ENCODE measurements at regions not wholly inside any gene's neighbourhood (a gene's known extent, or its start where the extent isn't known, plus 50 kb on each side); places are given as distances from the start of the nearest gene placed in this dataset.

DNA sequence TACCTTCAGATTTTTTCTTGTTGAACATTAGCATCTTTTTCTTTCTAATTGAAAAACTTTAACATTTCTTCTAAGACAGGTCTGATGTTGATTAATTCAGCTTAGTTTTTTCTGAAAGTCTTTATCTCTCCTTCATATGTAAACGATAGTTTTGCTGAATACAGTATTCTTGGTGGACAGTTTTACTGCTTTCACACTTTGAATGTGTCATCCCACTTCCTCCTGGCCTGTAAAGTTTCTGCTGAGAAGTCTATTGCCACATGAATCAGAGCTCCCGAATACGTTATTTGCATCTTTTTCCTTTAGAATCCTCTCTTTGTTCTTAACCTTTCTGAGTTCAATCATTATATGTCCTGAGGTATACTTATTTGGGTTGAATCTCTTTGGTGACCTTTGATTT is 344.2 kb downstream of the OLFM3 start:
- FAIRE-seq (no peak), DNase-seq (ENCODE audit: insufficient read length, low spot score) (no peak)

DNA sequence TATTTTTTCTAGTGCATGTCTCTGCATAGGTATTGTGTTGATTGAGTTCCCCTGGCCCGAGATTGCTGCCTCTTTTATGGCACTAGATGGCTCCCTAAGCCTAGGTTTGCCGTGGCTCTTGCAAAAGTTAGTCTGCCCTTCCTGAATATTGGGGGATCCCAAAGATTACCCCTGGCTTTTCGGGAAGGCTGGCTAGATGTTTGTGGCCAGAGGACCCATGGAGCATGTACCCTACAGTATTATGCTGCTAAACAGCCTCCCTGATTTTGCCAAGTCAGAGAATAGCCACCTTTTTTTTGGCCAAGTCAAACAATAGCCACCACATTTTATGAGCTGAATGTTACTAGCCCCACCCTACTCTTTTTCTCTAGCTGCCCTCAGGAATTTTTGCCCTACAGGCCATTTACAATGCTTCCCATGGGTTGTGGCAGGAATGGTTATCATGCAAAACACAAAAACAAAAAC is 343.2 kb downstream of the OLFM3 start:
- no peak for DNase-seq (ENCODE audit: insufficient read length, low spot score)
- FAIRE-seq = no peak

DNA sequence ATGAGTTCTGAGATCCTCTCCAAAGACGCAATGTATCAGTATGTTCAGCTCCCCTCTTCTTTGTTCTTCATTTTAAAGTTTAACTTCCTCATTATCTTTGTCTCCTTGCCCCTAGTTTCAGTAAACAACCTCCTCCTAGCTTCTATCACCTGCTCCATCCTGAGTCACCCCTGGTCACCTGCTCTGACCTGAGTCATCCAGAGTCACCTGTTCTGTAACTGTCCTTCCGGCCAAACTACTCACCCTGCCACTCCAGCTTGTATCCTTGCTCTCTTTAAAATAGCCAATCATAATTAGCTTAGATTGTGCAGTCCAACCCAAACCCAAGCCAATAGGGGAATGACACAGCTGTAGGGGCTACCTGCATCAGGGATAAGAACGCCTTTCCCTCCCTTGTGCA is 332.0 kb downstream of the OLFM3 start:
- FAIRE-seq = no peak
- DNase-seq (ENCODE audit: insufficient read length, low spot score) = no peak

DNA sequence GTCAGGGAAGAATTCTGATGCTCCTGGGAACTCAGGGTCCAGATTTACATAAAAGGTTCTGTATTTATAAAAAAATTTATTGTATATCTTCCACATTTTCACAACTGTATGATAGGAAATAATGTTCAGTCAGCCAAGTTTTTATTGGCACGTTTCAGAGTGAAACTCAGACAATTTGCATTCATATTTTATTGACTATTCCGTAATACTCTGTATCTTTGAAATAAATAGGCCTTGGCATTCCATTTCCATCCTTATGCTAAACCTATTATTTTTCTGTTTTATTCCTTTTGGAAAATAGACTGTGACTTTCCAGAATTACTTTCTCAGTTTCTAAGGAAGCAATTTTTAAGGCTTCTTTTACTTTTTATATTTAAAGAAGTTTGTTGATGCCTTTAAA is 329.0 kb downstream of the OLFM3 start:
- FAIRE-seq = no peak

DNA sequence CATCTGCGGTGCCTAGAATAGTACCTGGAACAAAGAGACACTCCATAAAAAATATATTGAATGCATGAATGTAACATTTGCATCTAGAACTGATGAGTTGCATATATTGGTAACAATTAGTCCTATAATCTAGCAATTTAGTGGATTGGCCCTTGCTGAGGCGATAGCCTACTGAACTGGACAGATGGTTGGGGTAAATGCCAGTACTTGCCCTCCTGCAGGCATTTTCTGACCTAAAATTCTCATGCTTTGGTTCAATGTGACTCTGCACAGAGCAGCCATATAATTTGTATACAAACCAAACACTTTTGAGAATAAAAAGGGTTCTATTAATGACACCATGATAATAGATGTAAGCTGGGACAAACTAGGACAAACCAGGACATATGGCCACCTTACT is 313.6 kb downstream of the OLFM3 start:
- FAIRE-seq (no peak), DNase-seq (ENCODE audit: insufficient read length, low spot score) (no peak)

More for the DNA sequence above, 329.0 kb downstream of the OLFM3 start:
- DNase-seq (ENCODE audit: insufficient read length, low spot score) = no peak

DNA sequence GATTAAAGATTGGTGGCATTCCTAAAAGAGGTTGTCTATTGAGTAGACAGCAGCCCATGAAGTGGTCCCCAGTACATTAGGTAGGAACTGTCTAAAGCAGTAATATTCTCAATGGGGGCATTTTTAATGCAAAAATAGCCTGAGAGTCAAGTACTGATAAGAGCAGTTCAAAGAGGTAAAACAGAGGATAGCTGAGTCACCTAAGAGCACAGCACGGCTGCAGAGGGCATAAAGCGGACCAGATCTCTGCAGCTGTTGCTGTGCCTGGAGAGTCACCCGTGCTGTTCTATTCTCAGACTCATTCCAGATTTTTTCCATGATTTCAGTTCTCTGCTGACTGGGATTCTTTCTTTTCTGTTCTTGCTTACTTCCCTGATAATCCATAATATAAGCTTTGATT is 313.2 kb downstream of the OLFM3 start:
- no peak for FAIRE-seq

DNA sequence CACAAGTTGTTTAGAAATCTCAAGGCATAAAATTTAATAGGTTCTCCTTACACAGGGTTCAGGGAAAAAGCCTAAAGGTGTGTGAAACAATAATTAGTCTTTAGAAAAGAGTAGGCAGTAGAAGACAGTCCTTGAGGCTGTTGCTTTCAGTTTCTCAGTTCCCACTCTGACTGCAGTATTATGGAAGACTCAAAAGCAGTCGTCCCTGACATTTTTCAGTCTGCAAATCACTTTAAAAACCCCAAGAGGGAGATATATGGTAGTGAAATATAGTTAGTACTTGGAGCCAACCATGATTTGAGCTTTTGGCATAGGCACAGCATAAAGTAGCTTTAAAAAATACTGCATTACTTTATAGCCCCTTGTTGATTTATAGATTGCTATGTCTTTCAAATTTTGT is 299.7 kb downstream of the OLFM3 start:
- DNase-seq (ENCODE audit: insufficient read length, low spot score) (no peak), FAIRE-seq (no peak)

More for the DNA sequence above, 313.2 kb downstream of the OLFM3 start:
- DNase-seq (ENCODE audit: insufficient read length, low spot score) = no peak

DNA sequence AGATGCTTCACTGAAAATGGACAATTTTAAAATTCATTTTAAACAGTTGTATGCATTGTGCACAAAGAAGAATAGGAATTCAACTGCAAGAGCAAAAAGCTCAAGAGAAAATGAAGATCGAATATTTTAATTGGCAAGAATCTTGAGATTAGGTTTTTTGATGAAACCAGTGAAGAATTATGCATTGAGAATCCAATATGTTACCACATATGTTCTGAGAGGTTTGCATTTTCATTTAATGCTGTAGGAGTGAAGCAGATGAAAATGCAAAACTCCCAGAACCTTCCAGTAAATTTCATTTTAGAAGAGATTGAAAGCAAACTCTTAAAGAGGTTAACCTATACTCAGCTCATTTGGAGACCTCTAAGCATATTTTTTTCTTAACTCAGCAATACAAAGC is 298.0 kb downstream of the OLFM3 start:
- FAIRE-seq (no peak), DNase-seq (ENCODE audit: insufficient read length, low spot score) (no peak)

DNA sequence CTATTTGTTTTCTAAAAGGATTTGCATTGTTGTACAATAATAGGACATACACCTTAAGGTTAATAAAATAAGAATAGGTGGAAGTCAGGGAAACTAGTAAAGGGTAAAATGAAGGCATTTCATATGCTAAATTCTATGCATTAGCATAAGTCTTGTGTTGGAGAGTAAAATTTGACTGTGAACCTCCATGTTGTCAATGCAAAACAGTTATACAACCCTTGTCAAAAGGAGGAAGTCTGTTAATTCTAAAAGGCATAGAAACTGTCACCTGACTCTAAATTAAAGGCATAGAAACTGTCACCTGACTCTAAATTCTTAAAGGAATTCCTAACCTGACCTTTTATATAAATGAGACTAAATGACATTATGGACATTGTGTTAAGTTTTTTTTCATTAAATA is 291.8 kb downstream of the OLFM3 start:
- no peak for FAIRE-seq

DNA sequence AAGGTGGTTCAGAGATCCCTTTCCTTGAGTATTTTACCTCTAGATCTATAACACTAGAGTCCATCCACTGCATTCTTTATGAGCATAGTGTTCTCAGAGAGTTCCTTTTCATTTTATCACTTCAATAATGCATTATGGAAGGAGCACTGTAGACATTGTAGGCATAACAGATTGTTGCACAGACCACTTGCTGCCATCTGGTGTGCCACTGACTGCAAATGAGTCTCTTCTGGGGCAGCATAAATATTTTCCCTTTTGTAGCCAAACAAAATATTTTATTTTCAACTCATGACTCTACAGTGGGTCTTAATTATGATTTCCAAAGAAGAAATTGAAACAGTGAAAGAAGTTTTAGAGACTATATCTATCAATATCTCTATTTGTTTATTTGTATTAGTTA is 290.4 kb downstream of the OLFM3 start:
- FAIRE-seq (no peak), DNase-seq (ENCODE audit: insufficient read length, low spot score) (no peak)

More for the DNA sequence above, 291.8 kb downstream of the OLFM3 start:
- DNase-seq (ENCODE audit: insufficient read length, low spot score) = no peak

DNA sequence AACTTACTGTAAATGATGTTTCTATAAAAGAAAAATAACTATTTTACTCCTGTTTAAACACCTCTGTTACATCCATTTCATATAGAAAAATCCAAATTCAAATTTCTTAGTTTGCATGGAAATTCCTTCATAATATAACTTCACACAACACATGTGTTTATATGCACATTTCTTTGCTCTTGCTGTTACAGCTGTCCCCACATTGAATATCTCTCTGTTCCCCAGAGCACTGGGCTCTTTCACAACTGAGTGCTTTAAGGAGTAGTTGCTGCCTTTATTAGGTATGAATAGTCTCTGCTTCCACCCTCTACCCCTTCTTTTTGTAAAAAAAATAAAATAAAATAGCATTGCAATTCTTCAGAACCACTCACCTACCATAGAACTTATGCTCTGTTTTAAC is 287.0 kb downstream of the OLFM3 start:
- FAIRE-seq = no peak

DNA sequence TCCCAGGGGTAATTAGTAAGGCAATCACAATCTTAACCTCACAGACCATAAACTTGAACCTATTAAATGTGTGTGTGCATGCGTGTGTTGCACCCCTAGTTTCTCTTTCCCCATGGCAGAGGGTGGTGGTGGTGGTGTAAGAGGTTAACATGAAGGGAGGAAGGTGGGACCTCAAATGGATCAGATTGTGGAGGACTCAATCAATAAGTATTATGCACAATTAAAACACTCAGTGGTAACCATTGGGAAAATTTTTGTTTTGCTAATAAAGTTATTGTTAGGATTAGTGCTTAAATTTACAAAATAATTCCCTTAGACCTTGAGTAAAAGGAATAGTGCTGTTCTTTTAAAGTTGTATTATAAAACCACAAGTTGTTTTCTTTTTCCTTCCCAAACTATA is 283.0 kb downstream of the OLFM3 start:
- DNase-seq (ENCODE audit: insufficient read length, low spot score) (no peak), FAIRE-seq (no peak)

More for the DNA sequence above, 287.0 kb downstream of the OLFM3 start:
- DNase-seq (ENCODE audit: insufficient read length, low spot score) = no peak

DNA sequence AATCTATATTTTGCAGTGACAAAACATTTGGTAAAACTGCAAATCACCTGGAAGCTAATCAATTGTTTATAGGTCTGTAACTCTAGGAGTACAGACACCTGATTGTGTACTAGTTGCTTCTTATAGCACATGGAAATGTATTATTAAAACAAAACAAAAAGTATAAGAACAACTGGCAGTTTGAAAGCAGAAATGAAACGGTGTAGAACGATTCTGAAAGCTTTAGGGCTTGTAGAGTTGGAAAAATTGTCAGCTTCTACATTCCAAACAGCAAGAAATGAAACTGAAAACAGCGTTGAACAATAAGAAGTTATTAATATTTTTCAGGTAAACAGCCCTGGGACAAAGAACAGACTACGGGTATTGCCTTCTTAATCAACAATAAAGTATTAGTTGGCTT is 273.3 kb downstream of the OLFM3 start:
- FAIRE-seq (no peak), DNase-seq (ENCODE audit: insufficient read length, low spot score) (no peak)

DNA sequence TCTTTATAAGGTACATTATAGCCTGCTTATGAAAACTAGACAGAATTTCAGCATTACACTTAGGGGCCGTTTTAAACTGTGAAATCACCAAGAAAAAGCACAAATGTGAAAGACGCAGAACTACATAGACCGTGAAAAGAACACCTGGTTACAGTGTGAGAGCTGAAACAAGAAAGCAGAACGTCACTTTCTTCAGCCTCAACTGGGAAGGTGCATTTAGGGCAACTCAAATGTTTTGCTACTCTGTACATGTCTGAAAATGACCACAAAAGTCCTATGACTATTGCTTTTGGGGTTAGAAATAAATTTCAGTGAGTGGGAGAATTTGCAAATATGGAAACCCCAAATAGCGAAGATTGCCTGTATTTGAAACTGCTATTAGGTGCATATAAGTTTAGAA is 268.7 kb downstream of the OLFM3 start:
- DNase-seq (ENCODE audit: insufficient read length, low spot score) (no peak), FAIRE-seq (no peak)

DNA sequence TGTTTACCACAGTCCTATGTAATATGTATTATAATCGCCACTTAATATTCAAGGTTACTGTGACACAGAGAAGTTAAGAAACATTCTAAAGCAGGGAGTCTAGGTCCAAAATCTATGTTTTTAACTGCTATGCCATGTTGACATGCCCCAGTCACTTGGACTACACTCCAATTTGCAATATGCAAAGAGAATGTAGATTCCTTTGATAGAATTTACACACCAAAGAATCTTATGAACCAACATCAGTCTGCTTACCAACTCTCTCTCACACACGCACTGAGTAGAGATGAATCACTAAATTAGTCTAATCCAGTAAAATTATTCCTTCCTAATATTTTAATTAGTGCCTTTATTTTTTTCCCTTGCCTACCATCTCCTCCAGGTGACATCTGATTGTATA is 266.2 kb downstream of the OLFM3 start:
- FAIRE-seq (no peak), DNase-seq (ENCODE audit: insufficient read length, low spot score) (no peak)

DNA sequence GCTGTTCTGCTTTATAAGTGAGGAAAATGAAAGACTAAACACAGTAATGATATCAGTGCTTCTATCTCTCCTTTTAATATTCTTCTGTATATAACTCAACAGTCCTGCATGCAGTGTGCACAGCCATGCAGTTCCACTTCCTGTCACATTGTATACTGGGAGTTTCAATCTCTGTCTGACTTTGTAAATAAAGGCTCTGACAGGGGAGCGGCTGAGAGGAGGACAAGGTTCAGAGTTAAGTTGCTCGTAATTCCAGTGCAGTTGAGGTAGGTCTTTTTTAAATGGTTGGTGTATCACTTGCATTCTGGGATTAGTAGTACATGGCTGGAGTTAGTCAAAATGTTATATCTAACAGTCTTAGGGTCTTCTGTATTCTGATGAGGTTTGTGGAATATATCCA is 264.5 kb downstream of the OLFM3 start:
- FAIRE-seq (no peak), DNase-seq (ENCODE audit: insufficient read length, low spot score) (no peak)

DNA sequence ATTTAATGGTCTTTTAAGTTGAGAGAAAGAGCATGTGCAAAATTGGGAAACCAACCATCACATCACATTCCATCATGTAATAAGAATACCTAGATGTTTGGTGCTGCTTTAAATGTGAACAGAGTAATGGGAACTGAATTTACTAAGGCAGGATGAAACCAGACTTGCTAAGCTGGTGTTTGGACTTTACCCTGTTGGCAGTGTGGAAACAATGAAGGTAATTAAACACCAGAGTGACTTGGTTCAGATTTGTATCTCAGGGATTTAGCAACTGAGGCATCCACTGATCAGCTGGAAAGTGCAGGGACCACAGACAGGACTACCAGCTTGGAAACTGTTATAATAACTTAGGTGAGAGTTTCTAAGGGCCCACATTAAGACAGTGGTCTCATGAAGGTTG is 263.4 kb downstream of the OLFM3 start:
- DNase-seq (ENCODE audit: insufficient read length, low spot score) (no peak), FAIRE-seq (no peak)

DNA sequence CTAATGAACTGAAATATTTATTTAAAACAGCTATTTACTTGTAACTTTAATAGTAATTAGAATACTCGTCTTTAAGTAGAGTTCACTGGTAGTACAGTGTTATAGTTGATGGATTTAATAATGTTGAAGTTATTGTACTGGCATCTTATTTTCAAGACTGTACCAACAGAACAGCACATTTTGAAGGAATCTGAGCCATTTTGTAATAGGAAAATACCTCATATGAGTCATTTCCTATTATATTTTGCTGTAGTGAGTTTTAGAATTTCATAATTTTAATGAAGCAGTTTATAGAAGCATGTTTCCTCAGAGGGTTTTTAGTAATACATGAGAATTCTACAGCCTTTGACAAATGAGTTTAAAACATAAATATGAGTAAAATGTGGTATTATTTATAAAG is 258.3 kb downstream of the OLFM3 start:
- no peak for FAIRE-seq
- DNase-seq (ENCODE audit: insufficient read length, low spot score) = no peak

DNA sequence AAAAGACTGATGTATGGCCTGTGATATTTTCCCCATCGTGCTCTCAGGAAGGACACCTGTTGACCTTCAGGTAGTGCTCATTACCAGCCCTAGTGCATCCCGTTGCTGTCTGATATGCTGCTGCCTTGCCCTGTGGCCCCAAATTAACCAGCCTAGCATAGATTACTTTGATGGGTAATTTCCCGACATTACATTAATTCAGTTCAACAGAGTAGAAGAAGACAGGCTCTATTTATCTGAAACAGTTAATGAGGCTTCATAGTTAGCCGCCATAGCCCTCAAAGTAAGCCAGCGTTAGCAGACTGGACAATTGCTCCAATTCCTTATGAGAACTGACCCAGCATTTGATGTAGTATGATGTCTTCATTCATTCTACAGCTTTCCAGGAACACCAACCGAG is 257.6 kb downstream of the OLFM3 start:
- no peak for FAIRE-seq
- no peak for DNase-seq (ENCODE audit: insufficient read length, low spot score)

DNA sequence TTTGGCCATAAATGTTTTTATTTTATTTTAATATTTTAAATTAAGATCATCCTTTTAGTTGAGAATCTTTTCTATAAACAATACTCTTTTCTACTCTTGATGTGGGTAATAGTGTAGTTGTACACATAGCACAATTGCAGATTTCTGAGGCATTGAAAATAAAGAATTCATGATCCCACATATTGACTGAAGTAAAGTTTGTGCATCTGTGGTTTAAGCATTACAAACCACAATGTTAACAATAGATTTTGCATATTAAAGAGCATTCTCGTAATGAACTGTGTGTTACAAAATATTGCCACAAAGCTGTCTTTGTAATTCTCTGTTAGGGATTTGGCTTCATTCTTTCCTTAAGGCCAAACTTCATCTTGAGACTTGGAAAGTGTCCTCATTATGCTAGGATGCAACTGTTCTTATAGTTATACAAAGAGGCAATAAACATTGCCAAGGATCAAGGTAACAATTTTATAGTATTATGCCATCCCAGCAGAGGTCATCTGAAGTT is 256.8 kb downstream of the OLFM3 start:
- FAIRE-seq = no peak
- no peak for DNase-seq (ENCODE audit: insufficient read length, low spot score)

DNA sequence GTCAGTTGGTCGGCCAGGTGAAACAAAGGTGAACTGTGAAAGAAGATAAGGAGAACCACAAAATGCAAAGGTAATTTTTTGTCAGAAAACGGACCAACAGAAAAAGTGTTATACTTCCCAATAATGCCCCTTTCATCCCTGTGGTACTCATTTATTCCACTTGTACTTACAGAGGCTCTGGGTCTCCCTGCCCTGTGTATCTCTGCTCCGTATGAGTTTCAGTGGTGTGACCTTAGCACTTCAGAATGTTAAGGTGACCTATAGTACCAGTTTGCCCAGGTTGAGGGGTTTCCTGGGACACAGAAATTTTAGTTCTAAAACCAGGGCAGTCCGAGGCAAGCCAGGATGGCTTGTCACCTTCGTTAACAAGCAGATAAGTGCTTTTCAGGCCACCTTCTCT is 254.8 kb downstream of the OLFM3 start:
- FAIRE-seq (no peak), DNase-seq (ENCODE audit: insufficient read length, low spot score) (no peak)

DNA sequence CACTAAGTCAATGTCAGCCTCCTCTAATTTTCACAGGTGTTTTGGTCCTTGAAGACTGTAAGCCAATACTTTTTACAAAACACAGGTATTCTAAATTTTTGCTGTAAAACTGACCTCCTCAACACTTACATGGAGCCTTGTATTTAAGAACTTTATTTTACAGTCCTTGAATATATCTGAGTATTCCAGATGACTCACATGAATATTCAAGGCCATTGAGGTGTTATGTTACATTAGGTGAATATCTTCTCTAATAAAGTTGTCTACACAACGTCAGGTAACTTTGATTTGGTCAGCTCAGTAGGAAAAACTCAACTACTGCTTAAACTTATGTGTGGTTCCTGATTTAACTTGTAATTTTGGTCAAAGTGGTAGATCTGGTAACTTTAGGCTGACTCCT is 254.2 kb downstream of the OLFM3 start:
- FAIRE-seq = no peak
- no peak for DNase-seq (ENCODE audit: insufficient read length, low spot score)

DNA sequence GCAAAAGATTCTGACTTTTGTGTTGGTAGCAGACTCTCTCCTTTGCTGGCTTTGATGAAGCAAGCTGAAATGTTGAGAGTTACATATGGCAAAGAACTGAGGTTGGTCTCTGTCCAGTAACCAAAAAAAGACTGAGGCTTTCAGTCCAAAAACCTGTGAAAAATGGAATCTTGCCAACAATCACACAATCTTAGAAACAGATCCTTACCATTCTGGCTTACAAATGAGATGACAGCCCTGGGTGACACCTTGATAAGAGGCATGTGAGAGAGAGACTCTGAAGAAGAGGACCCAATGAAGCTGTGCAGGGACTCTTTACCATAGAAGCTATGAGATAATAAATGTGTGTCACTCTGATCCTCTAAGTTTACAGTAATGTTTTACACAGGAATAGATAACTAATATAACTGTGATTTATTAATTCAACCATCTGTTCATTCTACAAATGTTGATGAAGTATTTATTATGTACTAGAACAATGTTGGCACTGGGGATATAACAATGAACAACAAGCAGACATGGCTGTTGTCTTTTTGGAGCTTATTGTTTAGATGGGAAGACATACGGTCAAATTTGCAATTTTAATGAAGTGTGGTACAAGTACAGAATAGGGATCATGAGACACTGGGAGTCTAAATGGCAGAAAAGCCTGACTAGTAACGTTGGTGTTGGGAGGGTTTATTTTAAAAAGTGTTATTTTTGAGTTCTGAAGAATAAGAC is 251.0 kb downstream of the OLFM3 start:
- no peak for FAIRE-seq
- no peak for DNase-seq (ENCODE audit: insufficient read length, low spot score)
